Left ventricle myocardium inferior (tissue), 1 donor: ENCODE measurements at regions not wholly inside any gene's neighbourhood (a gene's known extent, or its start where the extent isn't known, plus 50 kb on each side); places are given as distances from the start of the nearest gene placed in this dataset.

ENCODE experiments used
- DNase-seq: peaks from one replicate; pipeline ENCODE4 v3.0.0-alpha.2; 2020
- H3K27ac ChIP-seq: fragments of 200-600 bp; replicated peaks from 2 replicates; pipeline ENCODE4 v1.8.0; 2021
- H3K27me3 ChIP-seq: fragments of 200-600 bp; 2 replicates; pipeline ENCODE4 v1.8.0; 2021; ENCODE audit warnings: low read depth
- H3K36me3 ChIP-seq: fragments of 200-600 bp; 2 replicates; pipeline ENCODE4 v1.8.0; 2021
- H3K4me1 ChIP-seq: fragments of 200-600 bp; 2 replicates; pipeline ENCODE4 v1.8.0; 2021
- H3K4me3 ChIP-seq: fragments of 200-600 bp; 2 replicates; pipeline ENCODE4 v1.8.0; 2021; ENCODE audit warnings: mild to moderate bottlenecking, moderate library complexity
- H3K9me3 ChIP-seq: fragments of 200-600 bp; replicated peaks from 2 replicates; pipeline ENCODE4 v1.8.0; 2021
- intact Hi-C: fragments of 100-400 bp; cut with micrococcal nuclease; formaldehyde crosslinking; loops from one replicate; pipeline ENCODE4 v1.11.0; 2022
- TF ChIP-seq, protein P1 (sequence below): fragments of 200-600 bp; IDR thresholded peaks from 2 replicates; pipeline ENCODE4 v1.8.0; 2021; ENCODE audit warnings: antibody characterized with exemption, mild to moderate bottlenecking, borderline replicate concordance
- donor health status: DM: no; HTN: yes; CAD: no; lungs with severe emphysema.

DNA sequence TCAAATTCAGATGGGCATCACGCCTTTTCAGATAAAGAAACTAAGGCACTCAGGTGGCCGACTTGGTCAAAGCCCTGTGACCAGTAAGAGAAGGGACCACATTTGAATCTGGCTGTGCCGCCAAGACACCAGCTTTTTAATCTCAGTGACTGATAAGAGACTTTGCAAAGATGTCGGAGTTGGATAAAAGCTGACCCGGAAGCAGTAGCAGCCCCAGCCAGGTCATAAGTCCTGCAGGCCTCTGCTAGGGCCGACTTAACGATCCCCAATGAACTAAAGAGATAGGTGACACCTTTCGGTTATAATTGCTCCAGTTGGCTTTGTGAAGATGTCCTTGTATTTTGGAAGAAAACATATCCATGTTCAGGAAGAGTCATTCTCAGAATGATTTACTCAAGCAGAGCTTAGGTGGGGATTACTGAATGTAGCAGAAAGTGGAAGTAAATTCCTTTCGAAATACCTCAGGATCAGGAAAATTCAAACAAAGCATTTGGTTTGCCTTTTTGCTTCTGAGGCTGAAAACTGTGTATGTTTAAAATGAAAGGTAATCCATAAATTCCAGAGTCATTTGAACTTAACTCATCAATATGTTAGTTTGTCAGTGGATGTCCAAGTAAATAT, 164.2 kb upstream of the PITRM1 start:
- H3K36me3 ChIP-seq: no peaks in the 10 kb centered on the region
- no peak overlapping the region for H3K4me3 ChIP-seq
- no peak overlapping the region for H3K27ac ChIP-seq
- H3K27me3 ChIP-seq: no peaks in the 10 kb centered on the region
- no peaks in the 10 kb centered on the region for H3K4me1 ChIP-seq
- DNase-seq: no peak
- TF ChIP-seq, protein P1, sequence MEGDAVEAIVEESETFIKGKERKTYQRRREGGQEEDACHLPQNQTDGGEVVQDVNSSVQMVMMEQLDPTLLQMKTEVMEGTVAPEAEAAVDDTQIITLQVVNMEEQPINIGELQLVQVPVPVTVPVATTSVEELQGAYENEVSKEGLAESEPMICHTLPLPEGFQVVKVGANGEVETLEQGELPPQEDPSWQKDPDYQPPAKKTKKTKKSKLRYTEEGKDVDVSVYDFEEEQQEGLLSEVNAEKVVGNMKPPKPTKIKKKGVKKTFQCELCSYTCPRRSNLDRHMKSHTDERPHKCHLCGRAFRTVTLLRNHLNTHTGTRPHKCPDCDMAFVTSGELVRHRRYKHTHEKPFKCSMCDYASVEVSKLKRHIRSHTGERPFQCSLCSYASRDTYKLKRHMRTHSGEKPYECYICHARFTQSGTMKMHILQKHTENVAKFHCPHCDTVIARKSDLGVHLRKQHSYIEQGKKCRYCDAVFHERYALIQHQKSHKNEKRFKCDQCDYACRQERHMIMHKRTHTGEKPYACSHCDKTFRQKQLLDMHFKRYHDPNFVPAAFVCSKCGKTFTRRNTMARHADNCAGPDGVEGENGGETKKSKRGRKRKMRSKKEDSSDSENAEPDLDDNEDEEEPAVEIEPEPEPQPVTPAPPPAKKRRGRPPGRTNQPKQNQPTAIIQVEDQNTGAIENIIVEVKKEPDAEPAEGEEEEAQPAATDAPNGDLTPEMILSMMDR: no peak
- no peaks in the 10 kb centered on the region for H3K9me3 ChIP-seq
- intact Hi-C loops: no loop called here

DNA sequence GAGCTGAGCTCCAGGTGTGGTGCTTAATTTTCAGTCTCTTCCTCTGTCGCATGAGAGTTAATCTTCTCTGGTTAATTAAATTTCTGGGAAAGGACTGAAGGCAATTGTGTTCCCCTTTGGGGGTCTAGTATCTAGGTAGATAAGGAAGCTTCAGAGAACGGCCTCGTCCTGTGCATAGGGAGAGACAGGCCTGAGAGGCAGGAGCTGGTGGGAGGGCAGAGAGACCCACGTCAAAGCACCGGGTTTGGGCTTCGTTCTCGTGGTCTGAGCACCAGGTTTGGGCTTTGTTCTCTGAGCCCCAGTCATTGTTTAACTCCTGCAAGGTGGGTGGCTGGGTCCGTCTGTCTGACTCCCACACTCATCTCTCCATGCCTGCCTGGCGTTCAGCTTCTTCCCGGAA, 160.8 kb upstream of the PITRM1 start:
- no peak overlapping the region for H3K27ac ChIP-seq
- no peak for DNase-seq
- H3K4me3 ChIP-seq: no peak overlapping the region
- H3K27me3 ChIP-seq: no peaks in the 10 kb centered on the region
- H3K4me1 ChIP-seq: no peaks in the 10 kb centered on the region
- TF ChIP-seq, protein P1: no peak
- intact Hi-C loops: no loop called here
- H3K9me3 ChIP-seq: no peaks in the 10 kb centered on the region
- H3K36me3 ChIP-seq: no peaks in the 10 kb centered on the region

DNA sequence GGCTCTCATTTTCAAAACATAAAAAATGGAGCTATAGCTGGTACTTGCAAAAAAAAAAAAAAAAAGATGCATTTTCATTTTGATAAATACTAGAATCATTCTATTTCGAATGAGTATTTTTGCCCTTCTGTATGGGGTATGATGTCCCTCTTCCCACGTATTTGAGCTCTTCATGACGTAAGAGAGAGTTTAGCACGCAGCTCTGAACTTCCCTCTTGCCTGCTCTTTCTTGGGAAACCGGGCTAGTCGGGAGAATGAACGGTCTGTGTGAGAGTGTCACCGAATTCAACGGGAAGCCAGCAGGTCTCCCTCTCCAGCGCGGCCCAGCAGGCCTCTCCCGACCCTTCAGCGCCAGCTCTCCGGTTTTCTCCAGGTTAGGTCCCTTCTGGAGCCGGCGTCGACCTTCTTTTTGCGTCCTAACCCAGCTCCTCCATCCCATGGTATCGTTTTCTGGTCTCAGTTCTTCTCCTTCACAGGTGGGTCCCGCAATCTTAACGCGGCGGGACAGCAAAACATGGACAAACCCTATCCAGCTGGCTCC, 159.2 kb upstream of the PITRM1 start:
- H3K36me3 ChIP-seq: no peaks in the 10 kb centered on the region
- TF ChIP-seq, protein P1: no peak

DNA sequence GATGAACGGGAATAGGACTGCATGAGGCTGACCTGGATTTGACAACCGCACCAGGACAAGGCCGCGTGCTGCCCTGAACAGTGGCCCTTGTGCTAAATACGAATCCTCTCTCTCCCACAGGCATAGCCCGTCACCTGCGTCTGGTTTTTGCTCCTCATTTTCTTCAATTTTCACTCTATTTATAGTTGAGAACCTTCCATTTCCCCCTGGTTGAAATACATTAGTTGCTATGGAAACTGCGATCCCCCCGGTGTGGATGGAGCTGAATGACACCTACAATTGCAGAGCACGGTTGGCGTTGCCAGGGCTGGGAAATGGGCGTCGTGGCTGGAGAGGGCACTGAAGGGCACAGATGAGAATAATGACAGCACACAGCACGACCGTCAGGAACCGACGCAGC, 158.6 kb upstream of the PITRM1 start:
- H3K9me3 ChIP-seq: no peaks in the 10 kb centered on the region
- DNase-seq: no peak
- H3K4me3 ChIP-seq: no peak overlapping the region
- H3K36me3 ChIP-seq: no peaks in the 10 kb centered on the region
- H3K27me3 ChIP-seq: no peaks in the 10 kb centered on the region
- H3K27ac ChIP-seq: no peak overlapping the region
- intact Hi-C loops: no loop called here
- TF ChIP-seq, protein P1: no peak
- H3K4me1 ChIP-seq: no peaks in the 10 kb centered on the region

More for the DNA sequence above, 159.2 kb upstream of the PITRM1 start:
- no peak overlapping the region for H3K4me3 ChIP-seq
- no peaks in the 10 kb centered on the region for H3K4me1 ChIP-seq
- no peaks in the 10 kb centered on the region for H3K27me3 ChIP-seq
- H3K27ac ChIP-seq: no peak overlapping the region
- intact Hi-C loops: no loop called here
- no peak for DNase-seq
- H3K9me3 ChIP-seq: no peaks in the 10 kb centered on the region

DNA sequence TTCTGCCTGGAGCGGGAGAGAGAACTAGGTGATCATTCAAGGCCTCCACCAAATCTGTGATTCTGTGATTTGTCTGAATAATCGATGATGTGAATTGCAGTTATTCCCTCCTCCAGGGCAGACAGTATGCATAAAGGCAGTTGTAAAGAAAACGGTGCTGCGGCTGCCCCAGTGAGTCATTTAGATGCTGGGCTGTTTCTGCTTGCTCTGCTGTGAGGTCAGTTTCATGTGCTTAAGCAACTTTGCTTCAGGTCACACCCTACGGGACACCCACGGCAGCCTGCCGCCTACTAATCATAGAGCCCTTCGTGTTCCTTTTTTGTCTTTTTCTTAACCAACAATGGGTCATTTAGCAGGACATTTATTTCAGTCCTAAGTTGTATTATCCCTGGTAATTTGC, 158.1 kb upstream of the PITRM1 start:
- intact Hi-C loops: no loop called here
- no peak overlapping the region for H3K27ac ChIP-seq
- H3K4me3 ChIP-seq: no peak overlapping the region
- H3K4me1 ChIP-seq: no peaks in the 10 kb centered on the region
- DNase-seq: no peak
- TF ChIP-seq, protein P1: no peak
- H3K9me3 ChIP-seq: no peaks in the 10 kb centered on the region
- H3K36me3 ChIP-seq: no peaks in the 10 kb centered on the region
- no peaks in the 10 kb centered on the region for H3K27me3 ChIP-seq
